Cardiac fibroblast (primary cell): ENCODE measurements at regions not wholly inside any gene's neighbourhood (a gene's known extent, or its start where the extent isn't known, plus 50 kb on each side); places are given as distances from the start of the nearest gene placed in this dataset.

Source experiments
- DNase-seq, 2 donors: peaks; one replicate each; pipeline versions ENCODE4 v3.0.0 to v3.0.0-alpha.2; 2010; ENCODE audit warnings: low read depth in 2 of 2
- H3K4me3 ChIP-seq, 2 donors: replicated peaks in 1 of 2; 1 replicate in 1 of 2; 2 replicates in 1 of 2; pipeline ENCODE4 v1.5.1; 2011; ENCODE audit warnings: low read depth in 2 of 2, low read length in 2 of 2, mild to moderate bottlenecking in 2 of 2, moderate library complexity in 1 of 2
- TF ChIP-seq, protein P1 (sequence below): IDR thresholded peaks from one replicate; pipeline ENCODE4 v1.5.1; 2011; ENCODE audit warnings: low read depth, mild to moderate bottlenecking, low read length, inconsistent platforms

DNA sequence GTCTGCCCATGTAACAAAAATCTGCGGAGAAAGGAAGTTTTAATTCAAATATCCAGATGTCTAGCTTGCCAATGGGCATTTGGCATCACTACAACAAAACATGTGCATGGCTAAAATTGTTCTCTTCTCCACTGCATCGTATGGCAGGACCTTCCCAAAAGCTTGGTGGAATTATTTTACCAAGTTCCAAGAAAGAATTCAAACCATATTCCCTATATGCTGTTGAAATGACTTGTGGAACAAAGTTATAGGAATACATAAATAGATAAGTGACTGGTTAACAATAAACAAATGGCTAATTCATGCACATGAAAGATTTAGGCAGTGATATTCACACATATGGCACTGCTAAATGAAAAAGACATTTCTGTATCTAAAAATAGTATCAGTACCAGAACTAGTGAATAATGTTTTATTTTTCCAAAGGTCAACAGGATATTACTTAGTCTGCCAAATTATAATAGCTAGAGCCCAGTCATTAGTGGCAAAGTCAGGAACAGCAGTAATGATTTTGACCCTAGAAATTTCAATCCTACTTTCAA is 425.4 kb upstream of the VRK2 start:
- H3K4me3 ChIP-seq = no peak overlapping the region
- TF ChIP-seq, protein P1, sequence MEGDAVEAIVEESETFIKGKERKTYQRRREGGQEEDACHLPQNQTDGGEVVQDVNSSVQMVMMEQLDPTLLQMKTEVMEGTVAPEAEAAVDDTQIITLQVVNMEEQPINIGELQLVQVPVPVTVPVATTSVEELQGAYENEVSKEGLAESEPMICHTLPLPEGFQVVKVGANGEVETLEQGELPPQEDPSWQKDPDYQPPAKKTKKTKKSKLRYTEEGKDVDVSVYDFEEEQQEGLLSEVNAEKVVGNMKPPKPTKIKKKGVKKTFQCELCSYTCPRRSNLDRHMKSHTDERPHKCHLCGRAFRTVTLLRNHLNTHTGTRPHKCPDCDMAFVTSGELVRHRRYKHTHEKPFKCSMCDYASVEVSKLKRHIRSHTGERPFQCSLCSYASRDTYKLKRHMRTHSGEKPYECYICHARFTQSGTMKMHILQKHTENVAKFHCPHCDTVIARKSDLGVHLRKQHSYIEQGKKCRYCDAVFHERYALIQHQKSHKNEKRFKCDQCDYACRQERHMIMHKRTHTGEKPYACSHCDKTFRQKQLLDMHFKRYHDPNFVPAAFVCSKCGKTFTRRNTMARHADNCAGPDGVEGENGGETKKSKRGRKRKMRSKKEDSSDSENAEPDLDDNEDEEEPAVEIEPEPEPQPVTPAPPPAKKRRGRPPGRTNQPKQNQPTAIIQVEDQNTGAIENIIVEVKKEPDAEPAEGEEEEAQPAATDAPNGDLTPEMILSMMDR = no peak
- no peak for DNase-seq

DNA sequence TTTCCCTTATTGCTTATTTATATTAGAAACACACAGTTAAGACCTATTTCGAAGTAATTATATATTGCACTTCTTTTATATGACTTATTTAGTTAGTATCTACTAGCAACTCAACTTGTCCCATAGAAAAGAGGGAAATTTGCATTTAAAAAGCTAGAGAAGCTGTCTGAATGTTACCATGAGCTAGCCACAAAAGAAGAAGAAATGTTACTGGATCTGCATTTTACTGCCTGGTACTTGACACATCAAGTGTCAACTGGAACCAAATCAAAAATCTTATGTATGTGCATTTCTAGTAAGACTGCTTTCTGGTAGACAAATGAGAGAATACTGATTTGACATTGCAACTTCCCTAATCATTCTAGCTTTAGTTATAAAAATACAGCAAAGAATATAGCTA is 424.6 kb upstream of the VRK2 start:
- DNase-seq = no peak
- TF ChIP-seq, protein P1 = no peak
- H3K4me3 ChIP-seq = no peak overlapping the region

DNA sequence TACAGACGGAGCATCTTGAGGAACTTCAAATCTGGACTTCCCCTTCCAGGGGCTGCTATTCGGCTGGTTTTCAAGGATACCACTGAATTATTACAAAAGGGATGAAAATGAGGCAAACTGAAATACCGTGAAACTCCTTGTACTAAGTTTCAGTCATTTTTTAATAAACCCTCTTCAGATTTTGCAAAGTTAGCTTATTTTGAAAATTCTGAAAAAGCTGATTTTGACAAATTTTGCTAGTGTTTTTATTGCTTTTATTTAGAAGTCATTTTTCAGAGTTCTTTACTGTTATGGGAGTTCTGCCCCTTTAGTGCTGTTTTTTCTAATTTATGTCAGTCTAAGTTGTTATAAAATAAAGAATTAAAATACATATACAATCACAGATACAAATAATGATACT is 390.4 kb upstream of the VRK2 start:
- H3K4me3 ChIP-seq = no peak overlapping the region
- DNase-seq = no peak
- TF ChIP-seq, protein P1 = no peak

DNA sequence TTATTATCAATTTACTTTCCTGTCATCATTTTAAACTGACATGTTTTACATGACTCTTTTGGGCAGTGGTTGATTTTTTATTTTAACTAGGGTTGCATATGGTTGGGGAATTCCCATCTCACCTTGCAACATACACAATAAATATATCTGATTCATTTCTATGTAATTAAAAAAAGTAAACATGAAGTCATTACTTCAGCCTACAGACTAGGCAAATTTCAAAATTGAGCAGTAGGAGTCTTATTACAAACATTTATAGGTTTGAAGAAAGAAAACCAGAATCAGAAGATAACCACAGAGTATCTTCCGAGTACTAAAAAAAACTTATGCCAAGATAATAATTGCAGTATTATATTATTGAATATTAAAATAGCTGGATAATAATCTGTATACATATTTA is 377.0 kb upstream of the VRK2 start:
- no peak for DNase-seq
- H3K4me3 ChIP-seq = no peak overlapping the region
- TF ChIP-seq, protein P1 = no peak

DNA sequence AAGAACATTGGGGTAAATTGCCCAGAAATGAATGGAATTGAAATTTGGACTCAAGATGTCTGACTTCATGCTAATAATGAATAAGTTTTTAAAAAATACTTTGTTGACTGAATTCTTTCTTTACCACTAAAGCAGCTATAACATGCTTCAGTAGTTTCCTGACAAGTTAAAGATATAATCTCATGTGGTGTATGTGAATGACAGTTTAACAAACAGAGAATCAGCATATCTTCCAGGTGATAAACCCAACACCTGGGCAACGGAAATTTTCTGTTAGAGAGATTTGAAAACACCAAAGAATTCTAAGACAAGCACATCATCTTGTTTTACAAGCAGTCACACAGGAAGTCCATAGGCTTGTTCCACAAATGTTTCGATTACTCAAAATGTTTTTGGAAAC is 372.6 kb upstream of the VRK2 start:
- DNase-seq = no peak
- TF ChIP-seq, protein P1 = no peak
- H3K4me3 ChIP-seq = no peak overlapping the region

DNA sequence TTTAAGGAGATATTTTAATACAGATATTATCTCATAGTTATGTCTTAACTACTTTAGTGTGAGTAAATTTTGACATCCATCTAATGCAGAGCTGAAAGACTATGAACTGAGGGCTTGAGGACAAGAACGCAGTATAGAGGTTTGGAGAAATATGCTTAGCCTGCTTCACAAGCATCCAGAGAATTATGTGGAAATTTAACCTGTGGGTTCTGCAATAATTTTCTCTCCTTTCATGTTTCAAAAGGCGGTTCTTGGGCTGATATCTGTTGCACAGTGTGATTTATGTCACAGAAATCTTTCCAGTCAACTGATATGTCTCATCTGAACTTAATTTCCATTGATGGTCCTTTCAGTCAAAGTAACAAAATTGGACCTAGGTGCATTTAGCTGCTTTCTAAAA is 371.9 kb upstream of the VRK2 start:
- DNase-seq = no peak
- TF ChIP-seq, protein P1 = no peak
- H3K4me3 ChIP-seq = no peak overlapping the region

DNA sequence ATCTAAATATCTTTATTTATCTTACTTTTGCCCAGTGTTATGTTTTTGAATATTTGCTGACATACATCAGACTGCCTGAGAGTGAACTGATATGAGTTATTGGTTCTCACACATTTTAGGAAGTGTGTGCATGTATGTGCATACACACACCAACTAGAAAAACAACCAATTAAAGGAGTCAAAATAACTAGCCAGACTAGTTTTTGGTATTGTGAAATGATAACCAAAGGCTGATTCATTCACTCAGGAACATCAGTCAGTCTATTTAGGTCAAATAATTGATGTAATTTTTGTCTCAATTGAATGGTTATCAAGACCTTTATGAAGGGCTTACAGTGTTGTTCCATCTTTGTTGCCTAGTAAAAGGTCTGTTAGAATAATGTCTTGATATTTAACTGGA is 369.3 kb upstream of the VRK2 start:
- H3K4me3 ChIP-seq = no peak overlapping the region
- DNase-seq = no peak
- TF ChIP-seq, protein P1 = no peak
